Right ventricle myocardium inferior (tissue), 1 donor: ENCODE measurements at regions not wholly inside any gene's neighbourhood (a gene's known extent, or its start where the extent isn't known, plus 50 kb on each side); places are given as distances from the start of the nearest gene placed in this dataset.
A peak's percentile ranks its signal among the peaks of the same experiment; 100 is the strongest.

Source experiments
- ATAC-seq: fragments of 200-7000 bp; cut with Tn5 transposase; one replicate; pipeline ENCODE4 v1.9.1; 2020; ENCODE audit warnings: mild to moderate bottlenecking, moderate library complexity
- DNase-seq: peaks from one replicate; pipeline ENCODE4 v3.0.0; 2021; ENCODE audit errors: missing footprints
- intact Hi-C: fragments of 100-400 bp; cut with DNase I; formaldehyde crosslinking; loops from one replicate; pipeline ENCODE4 v1.11.0; 2022
- donor health status: DM: no; HTN: yes; CAD: no; lungs with severe emphysema.

- DNase-seq (no peak), ATAC-seq (no peak)
- intact Hi-C loops, result no loop called here
Observed at GRCh38 chr15:93288728-93289294, 199.8 kb upstream of the RGMA start.

- ATAC-seq, result no peak
- DNase-seq, result no peak
- intact Hi-C loops, result no loop called here
Observed at GRCh38 chr15:93286446-93286845, 197.4 kb upstream of the RGMA start.

- DNase-seq (no peak), ATAC-seq (no peak)
- intact Hi-C loops, result no loop called here
Observed at GRCh38 chr15:93283854-93284253, 194.8 kb upstream of the RGMA start.

GRCh38 chr15:93282808-93283207 lies 193.8 kb upstream of the RGMA start:
- intact Hi-C loops, result no loop called here
- ATAC-seq (no peak), DNase-seq (no peak)

- intact Hi-C loops, result no loop called here
- ATAC-seq (no peak), DNase-seq (no peak)
Observed at GRCh38 chr15:93278783-93279182, 189.8 kb upstream of the RGMA start.

GRCh38 chr15:93278006-93278405 lies 189.0 kb upstream of the RGMA start:
- no peak for DNase-seq
- intact Hi-C loops, result no loop called here
- no peak for ATAC-seq

- ATAC-seq (no peak), DNase-seq (no peak)
- intact Hi-C loops, result no loop called here
Observed at GRCh38 chr15:93274257-93274656, 185.2 kb upstream of the RGMA start.

- intact Hi-C loops, result no loop called here
- no peak for ATAC-seq
- DNase-seq, result no peak
Observed at GRCh38 chr15:93271871-93272270, 182.9 kb upstream of the RGMA start.

GRCh38 chr15:93270937-93271467 lies 182.0 kb upstream of the RGMA start:
- DNase-seq (no peak), ATAC-seq (no peak)
- intact Hi-C loops, result no loop called here

GRCh38 chr15:93268066-93268465 lies 179.1 kb upstream of the RGMA start:
- intact Hi-C loops, result no loop called here
- no peak for DNase-seq
- ATAC-seq, result no peak

- intact Hi-C loops, result no loop called here
- ATAC-seq (no peak), DNase-seq (no peak)
Observed at GRCh38 chr15:93266291-93266690, 177.3 kb upstream of the RGMA start.

- intact Hi-C loops, result no loop called here
- no peak for ATAC-seq
- DNase-seq, result no peak
Observed at GRCh38 chr15:93265111-93265556, 176.1 kb upstream of the RGMA start.

GRCh38 chr15:93261845-93262244 lies 172.8 kb upstream of the RGMA start:
- DNase-seq, result no peak
- intact Hi-C loops, result no loop called here
- no peak for ATAC-seq

GRCh38 chr15:93257920-93258319 lies 168.9 kb upstream of the RGMA start:
- intact Hi-C loops, result no loop called here
- ATAC-seq (no peak), DNase-seq (no peak)

GRCh38 chr15:93253681-93254080 lies 164.7 kb upstream of the RGMA start:
- DNase-seq (peak; percentile 76), ATAC-seq (peak; percentile 48)
- intact Hi-C loops, result no loop called here

- no peak for DNase-seq
- no peak for ATAC-seq
- intact Hi-C loops, result no loop called here
Observed at GRCh38 chr15:93252780-93253179, 163.8 kb upstream of the RGMA start.

- intact Hi-C loops, result loop anchor here (1.0 kb wide), 1 partner anchor 161 kb away; no protein-coding TSS in a partner anchor
- no peak for DNase-seq
- ATAC-seq, result peak; percentile 64
Observed at GRCh38 chr15:93250950-93251349, 161.9 kb upstream of the RGMA start.

- DNase-seq, result no peak
- intact Hi-C loops, result loop anchor here (1.0 kb wide), 1 partner anchor 160 kb away; no protein-coding TSS in a partner anchor
- ATAC-seq, result no peak
Observed at GRCh38 chr15:93250209-93250608, 161.2 kb upstream of the RGMA start.

GRCh38 chr15:93249623-93250022 lies 160.6 kb upstream of the RGMA start:
- intact Hi-C loops, result loop anchor here (1.0 kb wide), 1 partner anchor 159 kb away; no protein-coding TSS in a partner anchor
- no peak for ATAC-seq
- no peak for DNase-seq

- intact Hi-C loops, result no loop called here
- no peak for ATAC-seq
- DNase-seq, result no peak
Observed at GRCh38 chr15:93247466-93248121, 158.6 kb upstream of the RGMA start.
